ENCODE measurements at regions not wholly inside any gene's neighbourhood (a gene's known extent, or its start where the extent isn't known, plus 50 kb on each side); places are given as distances from the start of the nearest gene placed in this dataset.

DNA sequence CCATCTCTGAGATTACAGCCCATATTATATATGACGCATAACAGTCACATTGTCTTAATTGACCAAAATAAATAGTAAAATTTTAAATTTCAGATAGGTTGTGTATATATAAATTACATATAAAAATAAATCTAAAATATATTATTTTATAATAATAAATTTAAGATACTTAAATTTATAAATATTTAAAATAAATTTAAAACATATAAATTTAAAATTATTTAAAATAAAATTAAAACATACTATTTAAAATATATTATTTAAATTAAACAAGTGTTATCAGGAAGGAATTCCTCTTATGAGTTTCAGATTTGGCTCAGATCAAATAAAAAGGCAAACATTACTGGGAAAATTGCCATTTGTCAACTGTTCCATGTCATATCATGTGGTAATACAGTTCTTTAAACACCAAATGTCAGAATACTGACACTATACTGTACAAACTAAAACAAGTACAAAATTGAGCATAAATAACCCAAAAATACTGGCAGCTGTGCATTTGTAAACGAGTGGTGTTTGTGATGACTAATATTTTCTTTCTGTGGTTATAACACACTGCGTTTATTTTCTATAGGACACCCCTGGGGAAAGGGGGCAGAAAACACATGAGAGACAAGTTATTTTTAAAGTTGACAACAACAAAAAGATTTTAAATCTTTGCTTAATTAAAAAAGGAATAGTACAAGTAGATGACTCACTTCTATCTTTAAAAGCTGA, 71.3 kb upstream of the DGKB start (continued):
- TF ChIP-seq BRCA1 (IDR thresholded peaks at IDR 0.05; ENCODE audit: low read depth, low read length) (no peak), GTF2F1 (IDR thresholded peaks at IDR 0.05; ENCODE audit: borderline replicate concordance, low read depth, low read length) (no peak), ZNF274 (IDR thresholded peaks at IDR 0.05; ENCODE audit: borderline replicate concordance, extremely low read depth, low read length) (no peak), RNF2 (IDR thresholded peaks at IDR 0.05; ENCODE audit: borderline replicate concordance, low read depth, low read length, missing control alignments, poor library complexity, severe bottlenecking) (no peak)
- TF ChIP-seq, protein P1, sequence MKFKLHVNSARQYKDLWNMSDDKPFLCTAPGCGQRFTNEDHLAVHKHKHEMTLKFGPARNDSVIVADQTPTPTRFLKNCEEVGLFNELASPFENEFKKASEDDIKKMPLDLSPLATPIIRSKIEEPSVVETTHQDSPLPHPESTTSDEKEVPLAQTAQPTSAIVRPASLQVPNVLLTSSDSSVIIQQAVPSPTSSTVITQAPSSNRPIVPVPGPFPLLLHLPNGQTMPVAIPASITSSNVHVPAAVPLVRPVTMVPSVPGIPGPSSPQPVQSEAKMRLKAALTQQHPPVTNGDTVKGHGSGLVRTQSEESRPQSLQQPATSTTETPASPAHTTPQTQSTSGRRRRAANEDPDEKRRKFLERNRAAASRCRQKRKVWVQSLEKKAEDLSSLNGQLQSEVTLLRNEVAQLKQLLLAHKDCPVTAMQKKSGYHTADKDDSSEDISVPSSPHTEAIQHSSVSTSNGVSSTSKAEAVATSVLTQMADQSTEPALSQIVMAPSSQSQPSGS (IDR thresholded peaks at IDR 0.05; ENCODE audit: low read length), result no peak
